ENCODE measurements at regions not wholly inside any gene's neighbourhood (a gene's known extent, or its start where the extent isn't known, plus 50 kb on each side); places are given as distances from the start of the nearest gene placed in this dataset.

DNA sequence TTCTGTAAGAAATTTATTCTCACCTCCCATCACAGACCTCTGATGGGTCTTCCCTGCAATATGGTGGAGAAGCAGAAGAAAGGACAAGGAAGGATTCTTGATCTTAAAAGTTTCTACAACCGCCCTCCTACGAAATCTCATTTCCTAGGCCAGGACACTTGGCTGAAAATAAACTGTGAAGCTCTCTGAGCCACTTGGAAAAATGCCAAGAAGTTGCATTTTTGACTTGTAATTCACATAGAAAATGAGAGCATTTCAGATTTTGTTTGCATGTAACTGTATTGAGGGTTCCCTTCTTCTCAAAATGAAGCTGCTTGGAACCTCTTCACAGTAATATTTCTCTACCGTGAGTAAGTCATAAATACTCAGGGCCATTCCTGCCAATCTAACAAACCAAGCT lies 458.3 kb upstream of the SLC14A2 start (continued):
- TF ChIP-seq, protein P1, sequence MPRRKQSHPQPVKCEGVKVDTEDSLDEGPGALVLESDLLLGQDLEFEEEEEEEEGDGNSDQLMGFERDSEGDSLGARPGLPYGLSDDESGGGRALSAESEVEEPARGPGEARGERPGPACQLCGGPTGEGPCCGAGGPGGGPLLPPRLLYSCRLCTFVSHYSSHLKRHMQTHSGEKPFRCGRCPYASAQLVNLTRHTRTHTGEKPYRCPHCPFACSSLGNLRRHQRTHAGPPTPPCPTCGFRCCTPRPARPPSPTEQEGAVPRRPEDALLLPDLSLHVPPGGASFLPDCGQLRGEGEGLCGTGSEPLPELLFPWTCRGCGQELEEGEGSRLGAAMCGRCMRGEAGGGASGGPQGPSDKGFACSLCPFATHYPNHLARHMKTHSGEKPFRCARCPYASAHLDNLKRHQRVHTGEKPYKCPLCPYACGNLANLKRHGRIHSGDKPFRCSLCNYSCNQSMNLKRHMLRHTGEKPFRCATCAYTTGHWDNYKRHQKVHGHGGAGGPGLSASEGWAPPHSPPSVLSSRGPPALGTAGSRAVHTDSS (CRISPR knock-in tag; conservative IDR thresholded peaks at IDR 0.05): no peak
- TF ChIP-seq GPN1 (CRISPR knock-in tag; IDR thresholded peaks at IDR 0.05; ENCODE audit: borderline replicate concordance) (no peak), ZNF563 (CRISPR knock-in tag; IDR thresholded peaks at IDR 0.05) (no peak)
- TF ChIP-seq, protein P2, sequence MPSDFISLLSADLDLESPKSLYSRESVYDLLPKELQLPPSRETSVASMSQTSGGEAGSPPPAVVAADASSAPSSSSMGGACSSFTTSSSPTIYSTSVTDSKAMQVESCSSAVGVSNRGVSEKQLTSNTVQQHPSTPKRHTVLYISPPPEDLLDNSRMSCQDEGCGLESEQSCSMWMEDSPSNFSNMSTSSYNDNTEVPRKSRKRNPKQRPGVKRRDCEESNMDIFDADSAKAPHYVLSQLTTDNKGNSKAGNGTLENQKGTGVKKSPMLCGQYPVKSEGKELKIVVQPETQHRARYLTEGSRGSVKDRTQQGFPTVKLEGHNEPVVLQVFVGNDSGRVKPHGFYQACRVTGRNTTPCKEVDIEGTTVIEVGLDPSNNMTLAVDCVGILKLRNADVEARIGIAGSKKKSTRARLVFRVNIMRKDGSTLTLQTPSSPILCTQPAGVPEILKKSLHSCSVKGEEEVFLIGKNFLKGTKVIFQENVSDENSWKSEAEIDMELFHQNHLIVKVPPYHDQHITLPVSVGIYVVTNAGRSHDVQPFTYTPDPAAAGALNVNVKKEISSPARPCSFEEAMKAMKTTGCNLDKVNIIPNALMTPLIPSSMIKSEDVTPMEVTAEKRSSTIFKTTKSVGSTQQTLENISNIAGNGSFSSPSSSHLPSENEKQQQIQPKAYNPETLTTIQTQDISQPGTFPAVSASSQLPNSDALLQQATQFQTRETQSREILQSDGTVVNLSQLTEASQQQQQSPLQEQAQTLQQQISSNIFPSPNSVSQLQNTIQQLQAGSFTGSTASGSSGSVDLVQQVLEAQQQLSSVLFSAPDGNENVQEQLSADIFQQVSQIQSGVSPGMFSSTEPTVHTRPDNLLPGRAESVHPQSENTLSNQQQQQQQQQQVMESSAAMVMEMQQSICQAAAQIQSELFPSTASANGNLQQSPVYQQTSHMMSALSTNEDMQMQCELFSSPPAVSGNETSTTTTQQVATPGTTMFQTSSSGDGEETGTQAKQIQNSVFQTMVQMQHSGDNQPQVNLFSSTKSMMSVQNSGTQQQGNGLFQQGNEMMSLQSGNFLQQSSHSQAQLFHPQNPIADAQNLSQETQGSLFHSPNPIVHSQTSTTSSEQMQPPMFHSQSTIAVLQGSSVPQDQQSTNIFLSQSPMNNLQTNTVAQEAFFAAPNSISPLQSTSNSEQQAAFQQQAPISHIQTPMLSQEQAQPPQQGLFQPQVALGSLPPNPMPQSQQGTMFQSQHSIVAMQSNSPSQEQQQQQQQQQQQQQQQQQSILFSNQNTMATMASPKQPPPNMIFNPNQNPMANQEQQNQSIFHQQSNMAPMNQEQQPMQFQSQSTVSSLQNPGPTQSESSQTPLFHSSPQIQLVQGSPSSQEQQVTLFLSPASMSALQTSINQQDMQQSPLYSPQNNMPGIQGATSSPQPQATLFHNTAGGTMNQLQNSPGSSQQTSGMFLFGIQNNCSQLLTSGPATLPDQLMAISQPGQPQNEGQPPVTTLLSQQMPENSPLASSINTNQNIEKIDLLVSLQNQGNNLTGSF (CRISPR knock-in tag; IDR thresholded peaks at IDR 0.05): no peak

DNA sequence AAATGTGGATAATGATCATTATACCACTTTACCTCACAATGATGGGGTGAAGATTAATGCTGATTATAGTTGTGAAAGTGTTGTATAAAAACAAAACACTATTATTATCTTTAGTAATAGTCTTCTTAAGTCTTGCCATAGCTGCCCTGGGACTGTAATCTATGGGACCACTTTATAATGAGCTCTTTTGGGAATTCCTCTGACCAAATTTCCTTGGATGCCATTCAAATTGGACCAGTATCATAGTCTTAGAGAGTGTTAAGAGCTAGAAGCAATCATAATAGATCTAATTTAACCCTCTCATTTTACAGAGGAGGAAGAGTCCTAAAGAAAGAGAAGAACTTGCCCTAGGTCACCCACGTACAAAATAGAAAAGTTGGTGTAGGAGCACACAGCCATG lies 457.7 kb upstream of the SLC14A2 start:
- DNase-seq (ENCODE audit: low spot score) (no peak), ATAC-seq (no peak), FAIRE-seq (no peak)
- intact Hi-C loops (cut with micrococcal nuclease; ENCODE audit: unreplicated experiment): no loop called here
- in situ Hi-C loops (cut with HindIII; ENCODE audit: extremely low pct_ligation_motif_present, low pct_unique_long_range_greater_than_20kb): no loop called here
- Histone ChIP-seq H3K27ac (ENCODE audit: extremely low read length, insufficient read depth, low read length) (no peak overlapping the region), H3K79me2 (ENCODE audit: insufficient read depth, low read length) (no peaks in the 10 kb centered on the region), H3K4me2 (ENCODE audit: low read depth, low read length) (no peak overlapping the region), H3K27me3 (ENCODE audit: control insufficient read depth in 1 of 2, insufficient read depth in 2 of 2, low read length in 2 of 2) (no peaks in the 10 kb centered on the region), H3K4me1 (ENCODE audit: insufficient read depth, low read length) (no peaks in the 10 kb centered on the region), H4K20me1 (ENCODE audit: insufficient read depth, low read length) (no peaks in the 10 kb centered on the region), H3K4me3 (replicated peaks in 1 of 3; ENCODE audit: insufficient read depth in 1 of 3, low read depth in 2 of 3, low read length in 3 of 3) (no peak overlapping the region), H3K9me3 (ENCODE audit: low read length) (peaks cover 15% of the 10 kb centered on the region), H2AFZ (ENCODE audit: low read length) (no peak overlapping the region), H3K36me3 (replicated peaks in 1 of 2; ENCODE audit: control insufficient read depth in 1 of 2, insufficient read depth in 2 of 2, low read length in 2 of 2) (no peaks in the 10 kb centered on the region), H3K9ac (ENCODE audit: insufficient read depth, low read depth, low read length) (no peak overlapping the region)
- CTCF ChIA-PET (ENCODE audit: low intra/inter-chr PET ratio, low total read pairs): no interaction called here
- POLR2A ChIA-PET: no interaction called here
- no peak for TF ChIP-seq U2AF2 (IDR thresholded peaks at IDR 0.05; ENCODE audit: low read depth, low read length)
- TF ChIP-seq MTA3 (CRISPR knock-in tag; IDR thresholded peaks at IDR 0.05): no peak
- no peak for TF ChIP-seq THYN1 (CRISPR knock-in tag; IDR thresholded peaks at IDR 0.05; ENCODE audit: borderline replicate concordance, low read depth)
- TF ChIP-seq POLR2A (IDR thresholded peaks at IDR 0.05; ENCODE audit: insufficient read depth in 1 of 2, low read depth in 2 of 2, low read length in 2 of 2): no peak
- TF ChIP-seq PHF8 (CRISPR knock-in tag; IDR thresholded peaks at IDR 0.05): no peak
- TF ChIP-seq TRIM24 (CRISPR knock-in tag; IDR thresholded peaks at IDR 0.05): no peak
- no TSS peak for BruUV-seq (replicated peaks)
- WGBS (ENCODE audit: low lambda C conversion rate): 4% methylated on average over 1 of the region's 1 CpG
